ENCODE measurements at regions not wholly inside any gene's neighbourhood (a gene's known extent, or its start where the extent isn't known, plus 50 kb on each side); places are given as distances from the start of the nearest gene placed in this dataset.

DNA sequence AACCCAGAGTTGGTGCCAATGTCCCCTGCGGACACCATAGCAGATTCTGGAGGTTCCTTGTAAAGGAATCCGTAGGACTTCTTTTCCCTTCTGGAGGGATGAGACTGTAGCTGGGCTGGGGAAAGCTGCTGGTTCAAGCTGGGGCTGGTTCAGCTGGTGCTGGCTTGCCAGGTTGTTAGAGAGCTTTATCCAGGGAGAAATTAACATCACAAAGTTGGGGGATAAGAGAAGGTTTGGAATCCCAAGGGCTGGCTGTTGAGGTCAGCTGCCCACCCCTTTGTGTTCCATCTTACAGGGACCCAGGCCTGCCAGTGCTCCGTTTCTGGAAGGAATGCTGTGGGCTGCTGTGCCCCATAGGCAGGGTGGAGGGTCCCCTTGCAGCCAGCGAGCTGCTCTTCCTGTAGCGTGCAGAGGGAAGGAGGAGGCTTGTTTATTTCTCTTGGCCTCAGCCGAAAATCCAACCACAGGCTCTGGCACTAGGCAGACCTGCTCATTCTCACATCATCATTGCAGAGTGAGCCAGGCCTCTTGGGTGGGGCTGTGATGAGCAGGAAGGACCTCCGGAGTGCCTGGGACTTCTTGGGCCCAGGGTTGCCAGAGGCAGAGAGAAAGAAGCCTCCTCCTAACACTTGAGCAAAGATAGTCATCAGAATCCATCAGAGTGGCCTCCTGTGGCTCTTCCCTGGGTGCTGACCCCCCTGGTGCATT is 251.1 kb downstream of the SEC14L1 start:
- ChIA-PET CTCF (interaction anchor here (1.0 kb wide), 1 partner anchor 32 kb away, joined by 3 read pairs; no protein-coding TSS in a partner anchor), POLR2A (ENCODE audit: unreplicated experiment) (no interaction called here)
- H3F3A ChIP-seq (ENCODE audit: low read length, unreplicated experiment) = no peaks in the 10 kb centered on the region
- peaks cover 90% of the 10 kb centered on the region for H3K79me2 ChIP-seq (ENCODE audit: low read length)
- peak; percentile 87 for ATAC-seq
- peak overlapping the region; percentile 86 for H3K27ac ChIP-seq (ENCODE audit: low read length)
- H3K4me1 ChIP-seq (ENCODE audit: insufficient read depth, low read length) = peaks cover 40% of the 10 kb centered on the region
- DNase-seq = peak; percentile 88
- peak overlapping the region; percentile 40 for H3K4me2 ChIP-seq (ENCODE audit: low read length)
- H3K4me3 ChIP-seq (ENCODE audit: low read length) = no peak overlapping the region
- no peaks in the 10 kb centered on the region; the same call in 1 of the 2 replicates for H4K20me1 ChIP-seq (ENCODE audit: low read length)
- H3K9ac ChIP-seq (ENCODE audit: low read length) = peak overlapping the region; percentile 60
- peaks cover 2% of the 10 kb centered on the region; the same call in 1 of the 2 replicates for H3K36me3 ChIP-seq (ENCODE audit: low read depth, low read length)
- no peaks in the 10 kb centered on the region for H3K9me3 ChIP-seq (ENCODE audit: low read length)
- intact Hi-C loops (cut with micrococcal nuclease) = no loop called here
- TF ChIP-seq EZH2phosphoT487 (IDR thresholded peaks at IDR 0.05; ENCODE audit: borderline replicate concordance, low read length) = no peak
- TF ChIP-seq, protein P1, sequence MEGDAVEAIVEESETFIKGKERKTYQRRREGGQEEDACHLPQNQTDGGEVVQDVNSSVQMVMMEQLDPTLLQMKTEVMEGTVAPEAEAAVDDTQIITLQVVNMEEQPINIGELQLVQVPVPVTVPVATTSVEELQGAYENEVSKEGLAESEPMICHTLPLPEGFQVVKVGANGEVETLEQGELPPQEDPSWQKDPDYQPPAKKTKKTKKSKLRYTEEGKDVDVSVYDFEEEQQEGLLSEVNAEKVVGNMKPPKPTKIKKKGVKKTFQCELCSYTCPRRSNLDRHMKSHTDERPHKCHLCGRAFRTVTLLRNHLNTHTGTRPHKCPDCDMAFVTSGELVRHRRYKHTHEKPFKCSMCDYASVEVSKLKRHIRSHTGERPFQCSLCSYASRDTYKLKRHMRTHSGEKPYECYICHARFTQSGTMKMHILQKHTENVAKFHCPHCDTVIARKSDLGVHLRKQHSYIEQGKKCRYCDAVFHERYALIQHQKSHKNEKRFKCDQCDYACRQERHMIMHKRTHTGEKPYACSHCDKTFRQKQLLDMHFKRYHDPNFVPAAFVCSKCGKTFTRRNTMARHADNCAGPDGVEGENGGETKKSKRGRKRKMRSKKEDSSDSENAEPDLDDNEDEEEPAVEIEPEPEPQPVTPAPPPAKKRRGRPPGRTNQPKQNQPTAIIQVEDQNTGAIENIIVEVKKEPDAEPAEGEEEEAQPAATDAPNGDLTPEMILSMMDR (conservative IDR thresholded peaks at IDR 0.05; ENCODE audit: low read depth, low read length) = no peak
- no peak for TF ChIP-seq EZH2 (IDR thresholded peaks at IDR 0.05; ENCODE audit: low read length, unreplicated experiment)
- no peaks in the 10 kb centered on the region for H3K9me2 ChIP-seq (replicated peaks; ENCODE audit: low read length)
- H2AFZ ChIP-seq (ENCODE audit: low read length) = no peak overlapping the region
- BruUV-seq (replicated peaks) = TSS peak; percentile 42
- no peaks in the 10 kb centered on the region for H3K27me3 ChIP-seq (ENCODE audit: low read length)

DNA sequence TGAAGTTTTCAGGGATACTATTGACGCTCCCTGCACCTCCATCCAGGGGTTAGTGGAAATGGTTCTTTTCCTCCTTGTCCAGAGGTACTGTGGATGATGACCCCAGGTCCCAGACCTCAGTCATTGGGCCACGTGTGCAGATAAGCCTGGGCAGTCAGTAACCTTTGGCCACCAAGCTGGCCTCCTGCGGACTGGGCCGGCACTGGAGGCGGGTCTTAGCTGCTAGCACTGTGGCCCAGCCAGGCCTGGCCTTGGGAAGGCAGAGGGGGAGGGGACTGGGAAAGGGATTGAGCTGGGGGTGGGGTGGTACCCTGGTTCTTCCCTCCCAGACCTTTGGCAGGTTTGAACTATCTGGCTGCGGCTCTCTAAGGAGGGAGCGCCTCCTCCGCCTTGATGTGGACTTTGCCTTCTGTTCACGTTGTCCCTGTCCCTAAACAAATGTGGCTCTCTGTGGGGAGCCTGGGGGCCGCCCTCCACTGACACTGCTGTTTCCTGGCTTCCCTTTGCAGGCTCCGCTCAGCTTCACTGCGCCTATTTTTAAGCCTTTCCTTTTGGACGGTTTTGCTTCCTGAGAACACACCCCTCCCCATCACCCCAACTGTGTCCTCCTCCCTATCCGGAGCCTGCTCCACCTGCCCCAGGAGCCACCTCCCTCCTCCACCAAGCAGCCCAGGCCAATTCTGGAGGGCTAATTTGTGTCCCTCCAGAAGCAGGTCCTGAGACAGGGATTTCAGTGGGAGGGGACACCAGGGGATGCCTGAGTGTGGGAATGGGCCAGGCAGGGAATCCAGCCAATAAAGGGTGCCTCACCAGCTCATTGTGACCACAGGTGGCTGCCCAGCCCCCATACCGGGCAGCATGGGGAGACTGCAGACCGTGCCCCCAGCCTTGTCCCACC is 251.9 kb downstream of the SEC14L1 start:
- intact Hi-C loops (cut with micrococcal nuclease) = no loop called here
- Histone ChIP-seq H4K20me1 (ENCODE audit: low read length) (no peaks in the 10 kb centered on the region; the same call in 1 of the 2 replicates), H2AFZ (ENCODE audit: low read length) (no peak overlapping the region), H3K4me3 (ENCODE audit: low read length) (no peak overlapping the region), H3K36me3 (ENCODE audit: low read depth, low read length) (peaks cover 2% of the 10 kb centered on the region; the same call in 1 of the 2 replicates), H3K9me3 (ENCODE audit: low read length) (no peaks in the 10 kb centered on the region), H3F3A (ENCODE audit: low read length, unreplicated experiment) (no peaks in the 10 kb centered on the region), H3K79me2 (ENCODE audit: low read length) (peaks cover 90% of the 10 kb centered on the region), H3K9me2 (replicated peaks; ENCODE audit: low read length) (no peaks in the 10 kb centered on the region), H3K27ac (ENCODE audit: low read length) (peak overlapping the region; percentile 86), H3K4me1 (ENCODE audit: insufficient read depth, low read length) (peaks cover 40% of the 10 kb centered on the region), H3K9ac (ENCODE audit: low read length) (peak overlapping the region; percentile 60), H3K4me2 (ENCODE audit: low read length) (peak overlapping the region; percentile 40), H3K27me3 (ENCODE audit: low read length) (no peaks in the 10 kb centered on the region)
- ChIA-PET CTCF (no interaction called here), POLR2A (ENCODE audit: unreplicated experiment) (no interaction called here)
- DNase-seq (no peak), ATAC-seq (peak; percentile 6)
- TSS peak; percentile 34 for BruUV-seq (replicated peaks)
- TF ChIP-seq, protein P1 (conservative IDR thresholded peaks at IDR 0.05; ENCODE audit: low read depth, low read length) = no peak
- no peak for TF ChIP-seq EZH2 (IDR thresholded peaks at IDR 0.05; ENCODE audit: low read length, unreplicated experiment)
- TF ChIP-seq EZH2phosphoT487 (IDR thresholded peaks at IDR 0.05; ENCODE audit: borderline replicate concordance, low read length) = no peak

Measured in PC-3 (cell line).